SK-N-SH (cell line): ENCODE measurements at regions not wholly inside any gene's neighbourhood (a gene's known extent, or its start where the extent isn't known, plus 50 kb on each side); places are given as distances from the start of the nearest gene placed in this dataset.

ENCODE experiments used
- CTCF ChIA-PET: fragments of 300-600, 350-600 bp; formaldehyde crosslinking; extraction: SDS; loops from one replicate; lab custom pipeline; 2021; lab: Yijun Ruan, JAX
- POLR2A ChIA-PET: fragments of 350-600 bp; sonication (Branson Sonifier 250); formaldehyde crosslinking; extraction: SDS; loops from one replicate; lab custom pipeline; 2020; ENCODE audit warnings: antibody characterized with exemption, inconsistent platforms; lab: Yijun Ruan, JAX
- DNase-seq: peaks from one replicate; pipeline ENCODE4 v3.0.0; 2012
- H2AFZ ChIP-seq: fragments of 200-600 bp; sonication (generic); 2 replicates; pipeline ENCODE4 v1.8.1; 2016; ENCODE audit warnings: antibody characterized with exemption, mild to moderate bottlenecking, low read depth
- H3F3A ChIP-seq: fragments of 200-600 bp; sonication (generic); replicated peaks from 2 replicates; pipeline ENCODE3; 2016; ENCODE audit warnings: antibody characterized with exemption, mild to moderate bottlenecking; ENCODE audit not compliant: insufficient read depth
- H3K27ac ChIP-seq, 2 experiments: fragments of 200-500 bp in 1 of 2; fragments of 200-600 bp in 1 of 2; sonication (Bioruptor generic) in 1 of 2; sonication (generic), shearing (Covaris generic) in 1 of 2; 2 replicates each; pipeline versions ENCODE4 v1.5.1 to v1.6.1; 2014 to 2016; ENCODE audit warnings: low read depth in 2 of 2, inconsistent platforms in 1 of 2, low read length in 1 of 2, mild to moderate bottlenecking in 1 of 2, mixed read lengths in 1 of 2
- H3K27me3 ChIP-seq: fragments of 200-600 bp; sonication (generic), shearing (Covaris generic); 2 replicates; pipeline ENCODE4 v1.6.1; 2016; ENCODE audit warnings: mixed run types; ENCODE audit not compliant: insufficient read depth
- H3K36me3 ChIP-seq, 2 experiments: fragments of 200-500 bp in 1 of 2; fragments of 200-600 bp in 1 of 2; sonication (Bioruptor generic) in 1 of 2; sonication (generic) in 1 of 2; replicated peaks in 1 of 2; 2 replicates each; pipeline versions ENCODE3 to v1.5.1; 2014 to 2016; ENCODE audit warnings: low read length in 1 of 2, mild to moderate bottlenecking in 1 of 2; ENCODE audit not compliant: insufficient read depth in 2 of 2, control insufficient read depth in 1 of 2
- H3K4me1 ChIP-seq, 2 experiments: fragments of 200-500 bp in 1 of 2; fragments of 200-600 bp in 1 of 2; sonication (Bioruptor generic) in 1 of 2; sonication (generic), shearing (Covaris generic) in 1 of 2; 2 replicates each; pipeline versions ENCODE4 v1.5.1 to v1.6.1; 2014 to 2016; ENCODE audit warnings: low read depth in 1 of 2, low read length in 1 of 2, mixed run types in 1 of 2; ENCODE audit not compliant: insufficient read depth in 2 of 2, control insufficient read depth in 1 of 2
- H3K4me2 ChIP-seq: fragments of 200-600 bp; sonication (generic), shearing (Covaris generic); 2 replicates; pipeline ENCODE4 v1.6.1; 2017; ENCODE audit warnings: mixed run types
- H3K4me3 ChIP-seq, 2 experiments: fragments of 200-500 bp in 1 of 2; fragments of 200-600 bp in 1 of 2; sonication (Bioruptor generic) in 1 of 2; sonication (generic), shearing (Covaris generic) in 1 of 2; 2 replicates each; pipeline versions ENCODE4 v1.5.1 to v1.8.1; 2014 to 2016; ENCODE audit warnings: low read depth in 2 of 2, inconsistent platforms in 1 of 2, low read length in 1 of 2, mild to moderate bottlenecking in 1 of 2, mixed read lengths in 1 of 2, moderate library complexity in 1 of 2
- H3K79me2 ChIP-seq: fragments of 200-600 bp; sonication (generic); 2 replicates; pipeline ENCODE4 v1.8.1; 2017; ENCODE audit warnings: mild to moderate bottlenecking; ENCODE audit not compliant: insufficient read depth
- H3K9ac ChIP-seq: fragments of 200-600 bp; sonication (generic); 2 replicates; pipeline ENCODE4 v1.6.1; 2017; ENCODE audit warnings: mixed run types
- H3K9me2 ChIP-seq: fragments of 200-600 bp; sonication (generic); 2 replicates; pipeline ENCODE4 v1.6.1; 2017; ENCODE audit warnings: mixed run types
- H3K9me3 ChIP-seq: fragments of 200-600 bp; sonication (generic); 2 replicates; pipeline ENCODE4 v1.6.1; 2017; ENCODE audit warnings: mixed run types, mild to moderate bottlenecking, moderate library complexity
- H4K20me1 ChIP-seq: fragments of 200-600 bp; sonication (generic); 2 replicates; pipeline ENCODE4 v1.6.1; 2017; ENCODE audit warnings: mild to moderate bottlenecking, mixed run types; ENCODE audit not compliant: insufficient read depth
- ELF1 ChIP-seq: IDR thresholded peaks from 2 replicates; pipeline ENCODE4 v1.4.0; 2012
- EP300 ChIP-seq, 2 experiments: IDR thresholded peaks; 2 replicates each; pipeline versions ENCODE4 v1.4.0 to v1.6.1; 2012; ENCODE audit warnings: borderline replicate concordance in 1 of 2, low read depth in 1 of 2, low read length in 1 of 2
- EZH2phosphoT487 ChIP-seq: fragments of 200-600 bp; sonication (generic); IDR thresholded peaks from 2 replicates; pipeline ENCODE4 v1.6.1; 2017; ENCODE audit warnings: low read depth, mixed run types, mild to moderate bottlenecking, antibody characterized with exemption, moderate library complexity, borderline replicate concordance
- FOSL2 ChIP-seq: IDR thresholded peaks from 2 replicates; pipeline ENCODE4 v1.4.0; 2012; ENCODE audit warnings: low read depth, mild to moderate bottlenecking, moderate library complexity, borderline replicate concordance
- GATA2 ChIP-seq: sonication (generic); formaldehyde crosslinking; IDR thresholded peaks from 2 replicates; pipeline ENCODE4 v1.5.0; 2020; ENCODE audit warnings: mild to moderate bottlenecking, missing genetic modification reagents
- MEF2A ChIP-seq: IDR thresholded peaks from 2 replicates; pipeline ENCODE4 v1.4.0; 2012; ENCODE audit warnings: low read depth, borderline replicate concordance
- MXI1 ChIP-seq: IDR thresholded peaks from 2 replicates; pipeline ENCODE4 v1.6.1; 2012; ENCODE audit warnings: mild to moderate bottlenecking, low read depth, low read length, improper control_type of control experiment
- NRF1 ChIP-seq: IDR thresholded peaks from 2 replicates; pipeline ENCODE4 v1.6.1; 2012; ENCODE audit warnings: low read depth, mild to moderate bottlenecking, low read length
- POLR2AphosphoS5 ChIP-seq: IDR thresholded peaks from 2 replicates; pipeline ENCODE4 v1.6.1; 2012; ENCODE audit warnings: low read depth, low read length
- RCOR1 ChIP-seq: fragments of 150-350 bp; IDR thresholded peaks from 2 replicates; pipeline ENCODE4 v1.6.1; 2017; ENCODE audit warnings: antibody characterized with exemption, low read length
- RXRA ChIP-seq: IDR thresholded peaks from 2 replicates; pipeline ENCODE4 v1.4.0; 2012; ENCODE audit warnings: low read depth, mild to moderate bottlenecking, borderline replicate concordance
- SIN3A ChIP-seq: IDR thresholded peaks from 2 replicates; pipeline ENCODE4 v1.6.1; 2012; ENCODE audit warnings: low read depth, mild to moderate bottlenecking, low read length, moderate library complexity, borderline replicate concordance
- TAF1 ChIP-seq: IDR thresholded peaks from 2 replicates; pipeline ENCODE4 v1.6.1; 2012; ENCODE audit warnings: low read depth, mild to moderate bottlenecking, low read length, moderate library complexity, borderline replicate concordance
- TEAD4 ChIP-seq: IDR thresholded peaks from 2 replicates; pipeline ENCODE4 v1.4.0; 2012; ENCODE audit warnings: mild to moderate bottlenecking, borderline replicate concordance; ENCODE audit not compliant: insufficient read depth
- WGBS: methylation state at CpG from one replicate; pipeline ENCODE4 v1.1.6; 2017; ENCODE audit warnings: low lambda C conversion rate; 5-methylcytosine and 5-hydroxymethylcytosine counted together
- TF ChIP-seq, protein P1 (sequence below): fragments of 150-350 bp; IDR thresholded peaks from 2 replicates; pipeline ENCODE4 v1.6.1; 2016; ENCODE audit warnings: mild to moderate bottlenecking, low read depth, low read length
- TF ChIP-seq, protein P2 (sequence below): IDR thresholded peaks from 2 replicates; pipeline ENCODE4 v1.6.1; 2012; ENCODE audit warnings: mild to moderate bottlenecking, low read depth, low read length, moderate library complexity
- TF ChIP-seq, protein P3 (sequence below): IDR thresholded peaks from 2 replicates; pipeline ENCODE4 v1.4.0; 2012; ENCODE audit warnings: low read depth, borderline replicate concordance
- TF ChIP-seq, protein P4 (sequence below): IDR thresholded peaks from 2 replicates; pipeline ENCODE4; 2012
- TF ChIP-seq, protein P5 (sequence below): IDR thresholded peaks from 2 replicates; pipeline ENCODE4 v1.4.0; 2012; ENCODE audit warnings: low read depth

DNA sequence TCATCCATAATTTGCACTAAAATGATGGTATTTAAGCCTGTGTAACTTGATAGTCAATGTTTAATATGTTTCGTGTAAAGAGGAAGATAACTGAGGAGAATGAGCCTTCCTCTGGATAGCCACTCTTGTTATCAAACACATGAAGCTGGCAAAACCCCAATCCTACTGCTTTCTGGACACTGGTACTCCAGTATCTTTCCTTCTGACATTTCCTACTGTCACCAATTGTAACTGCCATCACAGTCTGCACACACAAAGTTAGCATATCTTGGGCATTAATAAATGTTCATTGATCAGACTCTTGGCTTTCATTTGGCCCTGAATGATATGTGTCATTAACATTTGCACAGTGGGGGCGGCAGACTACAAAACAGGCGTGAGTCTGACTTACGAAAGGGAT, 419.1 kb downstream of the TMA16 start:
- 12% methylated on average over 4 of the region's 4 CpGs for WGBS
- Histone ChIP-seq H3K4me2 (no peak overlapping the region), H3K27me3 (no peaks in the 10 kb centered on the region), H3K36me3 (no peaks in the 10 kb centered on the region), H3K9me3 (no peaks in the 10 kb centered on the region), H3K79me2 (no peaks in the 10 kb centered on the region), H3K4me3 (no peak overlapping the region), H3F3A (no peaks in the 10 kb centered on the region), H4K20me1 (no peaks in the 10 kb centered on the region), H2AFZ (no peak overlapping the region), H3K27ac (no peak overlapping the region), H3K9ac (no peak overlapping the region), H3K4me1 (no peaks in the 10 kb centered on the region), H3K9me2 (no peaks in the 10 kb centered on the region)
- POLR2A ChIA-PET, result no interaction called here
- TF ChIP-seq FOSL2 (no peak), EZH2phosphoT487 (no peak), ELF1 (no peak), MXI1 (no peak), GATA2 (CRISPR knock-in tag) (no peak), MEF2A (no peak), RCOR1 (no peak), TEAD4 (no peak), NRF1 (no peak)
- TF ChIP-seq, protein P1, sequence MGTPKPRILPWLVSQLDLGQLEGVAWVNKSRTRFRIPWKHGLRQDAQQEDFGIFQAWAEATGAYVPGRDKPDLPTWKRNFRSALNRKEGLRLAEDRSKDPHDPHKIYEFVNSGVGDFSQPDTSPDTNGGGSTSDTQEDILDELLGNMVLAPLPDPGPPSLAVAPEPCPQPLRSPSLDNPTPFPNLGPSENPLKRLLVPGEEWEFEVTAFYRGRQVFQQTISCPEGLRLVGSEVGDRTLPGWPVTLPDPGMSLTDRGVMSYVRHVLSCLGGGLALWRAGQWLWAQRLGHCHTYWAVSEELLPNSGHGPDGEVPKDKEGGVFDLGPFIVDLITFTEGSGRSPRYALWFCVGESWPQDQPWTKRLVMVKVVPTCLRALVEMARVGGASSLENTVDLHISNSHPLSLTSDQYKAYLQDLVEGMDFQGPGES, result no peak
- TF ChIP-seq, protein P2, sequence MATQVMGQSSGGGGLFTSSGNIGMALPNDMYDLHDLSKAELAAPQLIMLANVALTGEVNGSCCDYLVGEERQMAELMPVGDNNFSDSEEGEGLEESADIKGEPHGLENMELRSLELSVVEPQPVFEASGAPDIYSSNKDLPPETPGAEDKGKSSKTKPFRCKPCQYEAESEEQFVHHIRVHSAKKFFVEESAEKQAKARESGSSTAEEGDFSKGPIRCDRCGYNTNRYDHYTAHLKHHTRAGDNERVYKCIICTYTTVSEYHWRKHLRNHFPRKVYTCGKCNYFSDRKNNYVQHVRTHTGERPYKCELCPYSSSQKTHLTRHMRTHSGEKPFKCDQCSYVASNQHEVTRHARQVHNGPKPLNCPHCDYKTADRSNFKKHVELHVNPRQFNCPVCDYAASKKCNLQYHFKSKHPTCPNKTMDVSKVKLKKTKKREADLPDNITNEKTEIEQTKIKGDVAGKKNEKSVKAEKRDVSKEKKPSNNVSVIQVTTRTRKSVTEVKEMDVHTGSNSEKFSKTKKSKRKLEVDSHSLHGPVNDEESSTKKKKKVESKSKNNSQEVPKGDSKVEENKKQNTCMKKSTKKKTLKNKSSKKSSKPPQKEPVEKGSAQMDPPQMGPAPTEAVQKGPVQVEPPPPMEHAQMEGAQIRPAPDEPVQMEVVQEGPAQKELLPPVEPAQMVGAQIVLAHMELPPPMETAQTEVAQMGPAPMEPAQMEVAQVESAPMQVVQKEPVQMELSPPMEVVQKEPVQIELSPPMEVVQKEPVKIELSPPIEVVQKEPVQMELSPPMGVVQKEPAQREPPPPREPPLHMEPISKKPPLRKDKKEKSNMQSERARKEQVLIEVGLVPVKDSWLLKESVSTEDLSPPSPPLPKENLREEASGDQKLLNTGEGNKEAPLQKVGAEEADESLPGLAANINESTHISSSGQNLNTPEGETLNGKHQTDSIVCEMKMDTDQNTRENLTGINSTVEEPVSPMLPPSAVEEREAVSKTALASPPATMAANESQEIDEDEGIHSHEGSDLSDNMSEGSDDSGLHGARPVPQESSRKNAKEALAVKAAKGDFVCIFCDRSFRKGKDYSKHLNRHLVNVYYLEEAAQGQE, result no peak
- CTCF ChIA-PET, result interaction anchor here (0.6 kb wide), 1 partner anchor 848 kb away, joined by 3 read pairs; no protein-coding TSS in a partner anchor
- DNase-seq, result no peak

DNA sequence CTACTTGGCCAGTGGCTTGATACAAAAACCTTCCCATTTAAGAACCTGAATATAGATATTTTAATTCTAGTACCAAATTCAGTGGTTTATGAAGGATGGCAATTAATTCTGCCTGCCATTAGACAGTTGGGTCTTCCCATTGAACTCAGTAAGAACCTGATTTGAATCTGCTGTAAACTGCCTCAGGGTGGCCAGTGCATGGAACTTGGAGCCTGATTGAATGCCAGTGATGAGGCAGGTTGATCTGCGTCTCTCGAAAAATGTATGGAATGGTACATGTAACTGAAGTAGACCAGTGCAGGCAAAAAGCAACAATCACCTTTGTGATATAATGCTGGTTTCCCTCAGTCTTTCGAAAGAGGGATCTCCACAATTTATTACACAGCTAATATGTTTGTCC, 421.4 kb downstream of the TMA16 start:
- H3K27me3 ChIP-seq, result no peaks in the 10 kb centered on the region
- no peak for DNase-seq
- no peak overlapping the region for H3K4me3 ChIP-seq
- no peaks in the 10 kb centered on the region for H4K20me1 ChIP-seq
- no peak overlapping the region for H3K9ac ChIP-seq
- 24% methylated on average over 3 of the region's 3 CpGs for WGBS
- H2AFZ ChIP-seq, result no peak overlapping the region
- H3K4me1 ChIP-seq, result no peaks in the 10 kb centered on the region
- H3K9me2 ChIP-seq, result no peaks in the 10 kb centered on the region
- no peak overlapping the region for H3K27ac ChIP-seq
- CTCF ChIA-PET, result no interaction called here
- H3K36me3 ChIP-seq, result no peaks in the 10 kb centered on the region
- no peak overlapping the region for H3K4me2 ChIP-seq
- H3K79me2 ChIP-seq, result no peaks in the 10 kb centered on the region
- no peak for TF ChIP-seq MXI1
- TF ChIP-seq, protein P3, sequence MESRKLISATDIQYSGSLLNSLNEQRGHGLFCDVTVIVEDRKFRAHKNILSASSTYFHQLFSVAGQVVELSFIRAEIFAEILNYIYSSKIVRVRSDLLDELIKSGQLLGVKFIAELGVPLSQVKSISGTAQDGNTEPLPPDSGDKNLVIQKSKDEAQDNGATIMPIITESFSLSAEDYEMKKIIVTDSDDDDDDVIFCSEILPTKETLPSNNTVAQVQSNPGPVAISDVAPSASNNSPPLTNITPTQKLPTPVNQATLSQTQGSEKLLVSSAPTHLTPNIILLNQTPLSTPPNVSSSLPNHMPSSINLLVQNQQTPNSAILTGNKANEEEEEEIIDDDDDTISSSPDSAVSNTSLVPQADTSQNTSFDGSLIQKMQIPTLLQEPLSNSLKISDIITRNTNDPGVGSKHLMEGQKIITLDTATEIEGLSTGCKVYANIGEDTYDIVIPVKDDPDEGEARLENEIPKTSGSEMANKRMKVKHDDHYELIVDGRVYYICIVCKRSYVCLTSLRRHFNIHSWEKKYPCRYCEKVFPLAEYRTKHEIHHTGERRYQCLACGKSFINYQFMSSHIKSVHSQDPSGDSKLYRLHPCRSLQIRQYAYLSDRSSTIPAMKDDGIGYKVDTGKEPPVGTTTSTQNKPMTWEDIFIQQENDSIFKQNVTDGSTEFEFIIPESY, result no peak
- TF ChIP-seq EZH2phosphoT487, result no peak
- no peak for TF ChIP-seq RXRA
- TF ChIP-seq, protein P4, sequence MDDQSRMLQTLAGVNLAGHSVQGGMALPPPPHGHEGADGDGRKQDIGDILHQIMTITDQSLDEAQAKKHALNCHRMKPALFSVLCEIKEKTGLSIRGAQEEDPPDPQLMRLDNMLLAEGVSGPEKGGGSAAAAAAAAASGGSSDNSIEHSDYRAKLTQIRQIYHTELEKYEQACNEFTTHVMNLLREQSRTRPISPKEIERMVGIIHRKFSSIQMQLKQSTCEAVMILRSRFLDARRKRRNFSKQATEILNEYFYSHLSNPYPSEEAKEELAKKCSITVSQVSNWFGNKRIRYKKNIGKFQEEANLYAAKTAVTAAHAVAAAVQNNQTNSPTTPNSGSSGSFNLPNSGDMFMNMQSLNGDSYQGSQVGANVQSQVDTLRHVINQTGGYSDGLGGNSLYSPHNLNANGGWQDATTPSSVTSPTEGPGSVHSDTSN, result no peak
- no peak for TF ChIP-seq SIN3A
- TF ChIP-seq FOSL2, result no peak
- TF ChIP-seq POLR2AphosphoS5, result no peak
- TF ChIP-seq, protein P5, sequence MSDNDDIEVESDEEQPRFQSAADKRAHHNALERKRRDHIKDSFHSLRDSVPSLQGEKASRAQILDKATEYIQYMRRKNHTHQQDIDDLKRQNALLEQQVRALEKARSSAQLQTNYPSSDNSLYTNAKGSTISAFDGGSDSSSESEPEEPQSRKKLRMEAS, result no peak
- no peak for TF ChIP-seq TAF1
- no peak for TF ChIP-seq ELF1
- no peak for TF ChIP-seq EP300 (IDR thresholded peaks at IDR 0.05; ENCODE audit: borderline replicate concordance in 1 of 2, low read depth in 1 of 2, low read length in 1 of 2)
- POLR2A ChIA-PET, result no interaction called here
- no peaks in the 10 kb centered on the region for H3K9me3 ChIP-seq
- H3F3A ChIP-seq, result no peaks in the 10 kb centered on the region
